Neural cell (in vitro differentiated cells): ENCODE measurements at regions not wholly inside any gene's neighbourhood (a gene's known extent, or its start where the extent isn't known, plus 50 kb on each side); places are given as distances from the start of the nearest gene placed in this dataset.

Experiments used
- H2AFZ ChIP-seq: fragments of 200-600, 300-800 bp; sonication (generic), shearing (Covaris generic); 2 replicates; pipeline ENCODE4 v1.6.0; 2014; ENCODE audit warnings: low read depth, mild to moderate bottlenecking, antibody characterized with exemption, low read length, moderate library complexity
- H3F3A ChIP-seq: fragments of 200-600 bp; shearing (Covaris generic); 2 replicates; pipeline ENCODE4 v1.6.1; 2016; ENCODE audit warnings: mild to moderate bottlenecking, moderate library complexity, mixed read lengths, antibody characterized with exemption, low read length; ENCODE audit not compliant: insufficient read depth, poor library complexity, severe bottlenecking
- H3K27ac ChIP-seq: fragments of 200-600, 300-800 bp; sonication (generic), shearing (Covaris generic); 2 replicates; pipeline ENCODE4 v1.5.1; 2014; ENCODE audit warnings: mild to moderate bottlenecking, low read length, moderate library complexity
- H3K27me3 ChIP-seq: fragments of 300-800, 200-600 bp; sonication (generic), shearing (Covaris generic); 2 replicates; pipeline ENCODE4 v1.6.0; 2014; ENCODE audit warnings: mild to moderate bottlenecking, low read depth, low read length, moderate library complexity; ENCODE audit not compliant: insufficient read depth
- H3K36me3 ChIP-seq: fragments of 300-800, 200-600 bp; sonication (generic), shearing (Covaris generic); 2 replicates; pipeline ENCODE4 v1.5.1; 2014; ENCODE audit warnings: mild to moderate bottlenecking, antibody characterized with exemption, low read length, moderate library complexity; ENCODE audit not compliant: insufficient read depth
- H3K4me2 ChIP-seq: fragments of 300-800, 200-600 bp; sonication (generic), shearing (Covaris generic); 2 replicates; pipeline ENCODE4 v1.6.0; 2014; ENCODE audit warnings: mild to moderate bottlenecking, low read length
- H3K4me3 ChIP-seq: fragments of 300-800, 200-600 bp; sonication (generic), shearing (Covaris generic); 2 replicates; pipeline ENCODE4 v1.5.1; 2014; ENCODE audit warnings: mild to moderate bottlenecking, low read length, moderate library complexity
- H3K79me2 ChIP-seq: fragments of 200-600 bp; shearing (Covaris generic); replicated peaks from 2 replicates; pipeline ENCODE4 v1.6.0; 2014; ENCODE audit warnings: mild to moderate bottlenecking, low read length, moderate library complexity; ENCODE audit not compliant: insufficient read depth
- H3K9ac ChIP-seq: fragments of 300-800, 200-600 bp; sonication (generic), shearing (Covaris generic); 2 replicates; pipeline ENCODE4 v1.6.1; 2016; ENCODE audit warnings: mild to moderate bottlenecking, low read length, mixed read lengths
- H3K9me2 ChIP-seq: fragments of 200-600 bp; shearing (Covaris generic); 2 replicates; pipeline ENCODE4 v1.6.1; 2016; ENCODE audit warnings: mild to moderate bottlenecking, low read length, mixed read lengths; ENCODE audit not compliant: insufficient read depth
- H3K9me3 ChIP-seq: fragments of 200-600, 300-800 bp; sonication (generic), shearing (Covaris generic); 2 replicates; pipeline ENCODE4 v1.6.1; 2016; ENCODE audit warnings: mild to moderate bottlenecking, mixed run types, low read length, moderate library complexity, mixed read lengths
- H4K20me1 ChIP-seq: fragments of 200-600 bp; shearing (Covaris generic); 2 replicates; pipeline ENCODE4 v1.6.1; 2016; ENCODE audit warnings: mild to moderate bottlenecking, mixed run types; ENCODE audit not compliant: insufficient read depth
- EP300 ChIP-seq: fragments of 450-650 bp; conservative IDR thresholded peaks from 2 replicates; pipeline ENCODE4 v1.6.1; 2014; ENCODE audit warnings: antibody characterized with exemption, mild to moderate bottlenecking, moderate library complexity; ENCODE audit not compliant: poor library complexity, severe bottlenecking
- EZH2 ChIP-seq: fragments of 200-600, 300-800 bp; shearing (Covaris generic), sonication (generic); IDR thresholded peaks from 2 replicates; pipeline ENCODE4 v1.6.1; 2014; ENCODE audit warnings: antibody characterized with exemption, low read length, borderline replicate concordance, mild to moderate bottlenecking; ENCODE audit not compliant: insufficient read depth, poor library complexity, severe bottlenecking
- MXI1 ChIP-seq: fragments of 450-650 bp; conservative IDR thresholded peaks from 2 replicates; pipeline ENCODE4 v1.6.1; 2014; ENCODE audit warnings: antibody characterized with exemption, mild to moderate bottlenecking; ENCODE audit not compliant: poor library complexity, severe bottlenecking
- POLR2AphosphoS5 ChIP-seq: IDR thresholded peaks from 2 replicates; pipeline ENCODE4 v1.6.1; 2012
- RAD21 ChIP-seq: fragments of 450-650 bp; conservative IDR thresholded peaks from 2 replicates; pipeline ENCODE4 v1.6.1; 2014; ENCODE audit warnings: antibody characterized with exemption, mild to moderate bottlenecking, moderate library complexity
- SMC3 ChIP-seq: fragments of 450-650 bp; conservative IDR thresholded peaks from 2 replicates; pipeline ENCODE4 v1.6.1; 2014; ENCODE audit warnings: antibody characterized with exemption, mild to moderate bottlenecking, moderate library complexity; ENCODE audit not compliant: poor library complexity
- TAF1 ChIP-seq: IDR thresholded peaks from 2 replicates; pipeline ENCODE4 v1.6.1; 2012; ENCODE audit warnings: low read depth
- TF ChIP-seq, protein P1 (sequence below): IDR thresholded peaks from 2 replicates; pipeline ENCODE4 v1.6.1; 2012; ENCODE audit warnings: borderline replicate concordance
- TF ChIP-seq, protein P2 (sequence below): fragments of 450-650 bp; IDR thresholded peaks from 2 replicates; pipeline ENCODE4 v1.5.1; 2014; ENCODE audit warnings: antibody characterized with exemption, mild to moderate bottlenecking, moderate library complexity; ENCODE audit not compliant: poor library complexity, severe bottlenecking

DNA sequence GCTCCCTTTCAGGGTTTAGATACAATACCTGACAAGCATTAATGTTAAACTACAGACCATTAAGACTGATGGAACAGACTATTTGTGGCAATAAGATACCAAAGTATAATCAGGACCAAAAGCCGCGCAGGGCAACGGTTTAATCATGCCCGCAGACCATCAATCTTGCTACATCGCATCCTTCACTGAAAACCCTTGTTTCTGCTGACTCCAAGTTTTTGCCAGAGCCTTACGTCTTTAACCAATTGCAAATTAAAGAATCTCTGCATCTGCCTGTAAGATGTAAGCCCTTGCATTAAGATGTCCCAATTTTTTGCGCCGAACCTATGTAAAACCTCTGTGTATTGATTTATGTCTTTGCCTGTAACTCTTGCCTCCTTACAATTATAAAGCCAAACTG lies 94.2 kb upstream of the RBBP6 start:
- Histone ChIP-seq H3K27ac (no peak overlapping the region), H2AFZ (no peak overlapping the region), H3K4me3 (no peak overlapping the region), H3F3A (no peaks in the 10 kb centered on the region), H3K27me3 (no peaks in the 10 kb centered on the region), H4K20me1 (no peaks in the 10 kb centered on the region), H3K79me2 (no peaks in the 10 kb centered on the region), H3K4me2 (no peak overlapping the region), H3K36me3 (no peaks in the 10 kb centered on the region), H3K9ac (no peak overlapping the region), H3K9me3 (no peaks in the 10 kb centered on the region), H3K9me2 (no peaks in the 10 kb centered on the region)
- TF ChIP-seq, protein P1, sequence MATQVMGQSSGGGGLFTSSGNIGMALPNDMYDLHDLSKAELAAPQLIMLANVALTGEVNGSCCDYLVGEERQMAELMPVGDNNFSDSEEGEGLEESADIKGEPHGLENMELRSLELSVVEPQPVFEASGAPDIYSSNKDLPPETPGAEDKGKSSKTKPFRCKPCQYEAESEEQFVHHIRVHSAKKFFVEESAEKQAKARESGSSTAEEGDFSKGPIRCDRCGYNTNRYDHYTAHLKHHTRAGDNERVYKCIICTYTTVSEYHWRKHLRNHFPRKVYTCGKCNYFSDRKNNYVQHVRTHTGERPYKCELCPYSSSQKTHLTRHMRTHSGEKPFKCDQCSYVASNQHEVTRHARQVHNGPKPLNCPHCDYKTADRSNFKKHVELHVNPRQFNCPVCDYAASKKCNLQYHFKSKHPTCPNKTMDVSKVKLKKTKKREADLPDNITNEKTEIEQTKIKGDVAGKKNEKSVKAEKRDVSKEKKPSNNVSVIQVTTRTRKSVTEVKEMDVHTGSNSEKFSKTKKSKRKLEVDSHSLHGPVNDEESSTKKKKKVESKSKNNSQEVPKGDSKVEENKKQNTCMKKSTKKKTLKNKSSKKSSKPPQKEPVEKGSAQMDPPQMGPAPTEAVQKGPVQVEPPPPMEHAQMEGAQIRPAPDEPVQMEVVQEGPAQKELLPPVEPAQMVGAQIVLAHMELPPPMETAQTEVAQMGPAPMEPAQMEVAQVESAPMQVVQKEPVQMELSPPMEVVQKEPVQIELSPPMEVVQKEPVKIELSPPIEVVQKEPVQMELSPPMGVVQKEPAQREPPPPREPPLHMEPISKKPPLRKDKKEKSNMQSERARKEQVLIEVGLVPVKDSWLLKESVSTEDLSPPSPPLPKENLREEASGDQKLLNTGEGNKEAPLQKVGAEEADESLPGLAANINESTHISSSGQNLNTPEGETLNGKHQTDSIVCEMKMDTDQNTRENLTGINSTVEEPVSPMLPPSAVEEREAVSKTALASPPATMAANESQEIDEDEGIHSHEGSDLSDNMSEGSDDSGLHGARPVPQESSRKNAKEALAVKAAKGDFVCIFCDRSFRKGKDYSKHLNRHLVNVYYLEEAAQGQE, result no peak
- no peak for TF ChIP-seq MXI1
- TF ChIP-seq, protein P2, sequence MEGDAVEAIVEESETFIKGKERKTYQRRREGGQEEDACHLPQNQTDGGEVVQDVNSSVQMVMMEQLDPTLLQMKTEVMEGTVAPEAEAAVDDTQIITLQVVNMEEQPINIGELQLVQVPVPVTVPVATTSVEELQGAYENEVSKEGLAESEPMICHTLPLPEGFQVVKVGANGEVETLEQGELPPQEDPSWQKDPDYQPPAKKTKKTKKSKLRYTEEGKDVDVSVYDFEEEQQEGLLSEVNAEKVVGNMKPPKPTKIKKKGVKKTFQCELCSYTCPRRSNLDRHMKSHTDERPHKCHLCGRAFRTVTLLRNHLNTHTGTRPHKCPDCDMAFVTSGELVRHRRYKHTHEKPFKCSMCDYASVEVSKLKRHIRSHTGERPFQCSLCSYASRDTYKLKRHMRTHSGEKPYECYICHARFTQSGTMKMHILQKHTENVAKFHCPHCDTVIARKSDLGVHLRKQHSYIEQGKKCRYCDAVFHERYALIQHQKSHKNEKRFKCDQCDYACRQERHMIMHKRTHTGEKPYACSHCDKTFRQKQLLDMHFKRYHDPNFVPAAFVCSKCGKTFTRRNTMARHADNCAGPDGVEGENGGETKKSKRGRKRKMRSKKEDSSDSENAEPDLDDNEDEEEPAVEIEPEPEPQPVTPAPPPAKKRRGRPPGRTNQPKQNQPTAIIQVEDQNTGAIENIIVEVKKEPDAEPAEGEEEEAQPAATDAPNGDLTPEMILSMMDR, result no peak
- no peak for TF ChIP-seq RAD21
- no peak for TF ChIP-seq EP300
- TF ChIP-seq EZH2, result no peak
- no peak for TF ChIP-seq POLR2AphosphoS5
- TF ChIP-seq SMC3, result no peak

DNA sequence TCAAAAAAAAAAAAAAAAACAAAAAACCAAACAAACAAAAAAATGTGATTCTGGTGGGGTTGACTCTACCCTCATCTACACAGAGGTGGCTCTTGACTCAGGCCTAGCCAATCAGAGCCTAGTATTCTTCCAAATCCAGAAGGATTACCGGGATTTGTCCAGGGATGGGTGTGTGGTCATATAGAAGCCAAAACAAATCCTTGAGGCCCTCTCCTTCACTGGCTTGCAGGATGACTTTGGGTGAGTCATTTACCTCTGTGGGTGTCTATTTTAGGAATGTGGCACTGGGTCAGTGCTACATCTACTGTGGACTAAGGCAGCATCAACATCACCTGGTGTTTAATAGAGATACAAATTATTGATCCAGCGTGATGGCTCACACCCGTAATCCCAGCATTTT lies 93.2 kb upstream of the RBBP6 start:
- Histone ChIP-seq H3K4me3 (no peak overlapping the region), H3K79me2 (no peaks in the 10 kb centered on the region), H3K9me3 (no peaks in the 10 kb centered on the region), H3K27me3 (no peaks in the 10 kb centered on the region), H3K4me2 (no peak overlapping the region), H2AFZ (no peak overlapping the region), H3K9ac (no peak overlapping the region), H3F3A (no peaks in the 10 kb centered on the region), H4K20me1 (no peaks in the 10 kb centered on the region), H3K36me3 (no peaks in the 10 kb centered on the region), H3K27ac (no peak overlapping the region), H3K9me2 (no peaks in the 10 kb centered on the region)
- no peak for TF ChIP-seq EP300

DNA sequence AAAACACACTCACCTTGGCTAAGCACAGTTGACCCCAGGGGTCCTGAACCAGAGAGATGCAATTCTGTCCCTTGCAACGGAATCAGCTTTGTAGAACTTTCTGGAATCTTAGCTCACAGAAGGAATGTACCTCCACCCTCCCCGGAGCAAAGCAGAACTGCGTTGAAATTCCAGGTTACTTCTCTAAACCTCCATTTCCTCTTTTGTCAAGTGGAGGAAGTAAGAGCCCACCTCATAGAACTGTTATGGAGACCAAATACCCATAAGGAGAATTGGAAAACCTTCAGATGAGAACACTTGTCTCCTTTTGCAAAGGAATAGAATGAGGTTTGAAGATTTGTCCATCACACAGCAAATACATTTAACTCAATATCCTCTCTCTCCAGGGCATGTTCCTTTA lies 86.6 kb upstream of the RBBP6 start:
- no peaks in the 10 kb centered on the region for H3K36me3 ChIP-seq
- H3K4me2 ChIP-seq, result no peak overlapping the region
- no peak overlapping the region for H3K9ac ChIP-seq
- H3K4me3 ChIP-seq, result no peak overlapping the region
- TF ChIP-seq, protein P2, result no peak
- no peak for TF ChIP-seq EP300
- TF ChIP-seq, protein P1, result no peak
- no peak for TF ChIP-seq SMC3
- no peak for TF ChIP-seq POLR2AphosphoS5
- TF ChIP-seq MXI1, result no peak
- TF ChIP-seq TAF1, result no peak
- no peak for TF ChIP-seq RAD21
- no peaks in the 10 kb centered on the region for H3K9me2 ChIP-seq
- no peaks in the 10 kb centered on the region for H3F3A ChIP-seq
- H3K27me3 ChIP-seq, result no peaks in the 10 kb centered on the region
- H3K27ac ChIP-seq, result no peak overlapping the region
- no peaks in the 10 kb centered on the region for H3K9me3 ChIP-seq
- no peaks in the 10 kb centered on the region for H3K79me2 ChIP-seq
- H2AFZ ChIP-seq, result no peak overlapping the region
- no peaks in the 10 kb centered on the region for H4K20me1 ChIP-seq
